ENCODE measurements at regions not wholly inside any gene's neighbourhood (a gene's known extent, or its start where the extent isn't known, plus 50 kb on each side); places are given as distances from the start of the nearest gene placed in this dataset.

- Histone ChIP-seq H3K9me3 (ENCODE audit: severe bottlenecking) (no peaks in the 10 kb centered on the region), H3K27me3 (ENCODE audit: insufficient read depth, poor library complexity, severe bottlenecking) (peaks cover 3% of the 10 kb centered on the region), H3K36me3 (ENCODE audit: low read depth) (no peaks in the 10 kb centered on the region), H3K4me3 (ENCODE audit: severe bottlenecking) (no peak overlapping the region), H3K27ac (ENCODE audit: poor library complexity, severe bottlenecking) (no peak overlapping the region), H3K4me1 (ENCODE audit: insufficient read depth, poor library complexity, severe bottlenecking) (no peaks in the 10 kb centered on the region)
- TF ChIP-seq CTCF (IDR thresholded peaks at IDR 0.05; ENCODE audit: poor library complexity, severe bottlenecking) = no peak
- no peak for ATAC-seq (ENCODE audit: low read depth)
- no peak for DNase-seq (ENCODE audit: low spot score)
Observed at GRCh38 chr5:120808135-120808534, 344.0 kb downstream of the PRR16 start.

GRCh38 chr5:120808606-120809005, 344.5 kb downstream of the PRR16 start:
- Histone ChIP-seq H3K9me3 (ENCODE audit: severe bottlenecking) (no peaks in the 10 kb centered on the region), H3K27me3 (ENCODE audit: insufficient read depth, poor library complexity, severe bottlenecking) (peaks cover 3% of the 10 kb centered on the region), H3K36me3 (ENCODE audit: low read depth) (no peaks in the 10 kb centered on the region), H3K4me1 (ENCODE audit: insufficient read depth, poor library complexity, severe bottlenecking) (no peaks in the 10 kb centered on the region), H3K27ac (ENCODE audit: poor library complexity, severe bottlenecking) (no peak overlapping the region), H3K4me3 (ENCODE audit: severe bottlenecking) (no peak overlapping the region)
- DNase-seq (ENCODE audit: low spot score) = no peak
- ATAC-seq (ENCODE audit: low read depth) = no peak
- no peak for TF ChIP-seq CTCF (IDR thresholded peaks at IDR 0.05; ENCODE audit: poor library complexity, severe bottlenecking)

GRCh38 chr5:120813551-120813950, 349.5 kb downstream of the PRR16 start:
- H3K27ac ChIP-seq (ENCODE audit: poor library complexity, severe bottlenecking) = no peak overlapping the region
- no peak overlapping the region for H3K4me3 ChIP-seq (ENCODE audit: severe bottlenecking)
- TF ChIP-seq CTCF (IDR thresholded peaks at IDR 0.05; ENCODE audit: poor library complexity, severe bottlenecking) = no peak
- peaks cover 3% of the 10 kb centered on the region for H3K27me3 ChIP-seq (ENCODE audit: insufficient read depth, poor library complexity, severe bottlenecking)
- no peaks in the 10 kb centered on the region for H3K36me3 ChIP-seq (ENCODE audit: low read depth)
- no peak for ATAC-seq (ENCODE audit: low read depth)
- H3K9me3 ChIP-seq (ENCODE audit: severe bottlenecking) = no peaks in the 10 kb centered on the region
- no peaks in the 10 kb centered on the region for H3K4me1 ChIP-seq (ENCODE audit: insufficient read depth, poor library complexity, severe bottlenecking)
- no peak for DNase-seq (ENCODE audit: low spot score)

GRCh38 chr5:120817044-120817985, 353.2 kb downstream of the PRR16 start:
- Histone ChIP-seq H3K27me3 (ENCODE audit: insufficient read depth, poor library complexity, severe bottlenecking) (no peaks in the 10 kb centered on the region), H3K27ac (ENCODE audit: poor library complexity, severe bottlenecking) (no peak overlapping the region), H3K9me3 (ENCODE audit: severe bottlenecking) (no peaks in the 10 kb centered on the region), H3K4me3 (ENCODE audit: severe bottlenecking) (no peak overlapping the region), H3K4me1 (ENCODE audit: insufficient read depth, poor library complexity, severe bottlenecking) (no peaks in the 10 kb centered on the region), H3K36me3 (ENCODE audit: low read depth) (no peaks in the 10 kb centered on the region)
- DNase-seq (ENCODE audit: low spot score) = no peak
- peak; percentile 69 for TF ChIP-seq CTCF (IDR thresholded peaks at IDR 0.05; ENCODE audit: poor library complexity, severe bottlenecking)
- peak; percentile 79 for ATAC-seq (ENCODE audit: low read depth)

- no peak for TF ChIP-seq CTCF (IDR thresholded peaks at IDR 0.05; ENCODE audit: poor library complexity, severe bottlenecking)
- ATAC-seq (ENCODE audit: low read depth) (no peak), DNase-seq (ENCODE audit: low spot score) (no peak)
- Histone ChIP-seq H3K9me3 (ENCODE audit: severe bottlenecking) (no peaks in the 10 kb centered on the region), H3K4me3 (ENCODE audit: severe bottlenecking) (no peak overlapping the region), H3K27ac (ENCODE audit: poor library complexity, severe bottlenecking) (no peak overlapping the region), H3K36me3 (ENCODE audit: low read depth) (no peaks in the 10 kb centered on the region), H3K27me3 (ENCODE audit: insufficient read depth, poor library complexity, severe bottlenecking) (no peaks in the 10 kb centered on the region), H3K4me1 (ENCODE audit: insufficient read depth, poor library complexity, severe bottlenecking) (no peaks in the 10 kb centered on the region)
Observed at GRCh38 chr5:120818128-120818527, 354.0 kb downstream of the PRR16 start.

Measured in RWPE2 (cell line).